ENCODE measurements at regions not wholly inside any gene's neighbourhood (a gene's known extent, or its start where the extent isn't known, plus 50 kb on each side); places are given as distances from the start of the nearest gene placed in this dataset.
"Not testable (repeated sequence)": the region's sequence is repeated elsewhere in the genome, so short reads cannot be mapped to it uniquely, and the experiment has no call there.

DNA sequence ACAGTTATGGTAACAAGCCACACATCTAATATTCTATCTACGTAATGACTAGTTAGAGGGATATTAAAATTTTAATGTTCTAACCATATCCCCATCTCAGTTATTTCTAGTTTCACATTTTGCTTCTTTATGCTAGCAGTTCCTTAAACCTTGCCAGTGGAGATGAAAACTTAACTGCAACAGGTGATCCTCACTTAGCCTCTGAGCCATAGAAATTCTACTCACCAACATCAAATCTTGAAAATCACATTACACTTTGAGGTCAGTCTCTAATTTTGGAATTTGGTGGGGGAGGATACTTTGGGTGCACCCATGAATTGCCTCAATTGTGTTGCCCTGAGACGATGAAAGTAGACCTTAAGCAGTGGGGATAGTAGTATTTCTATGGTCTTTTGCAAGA lies 256.4 kb downstream of the GATA3 start:
- no peak for DNase-seq (ENCODE audit: low spot score)

GRCh38 chr10:8311526-8312070 lies 257.1 kb downstream of the GATA3 start:
- no peak for DNase-seq (ENCODE audit: low spot score)

- no peak for DNase-seq (ENCODE audit: low spot score)
Observed at GRCh38 chr10:8312079-8312478, 257.6 kb downstream of the GATA3 start.

GRCh38 chr10:8312781-8313180 lies 258.3 kb downstream of the GATA3 start:
- no peak for DNase-seq (ENCODE audit: low spot score)

- no peak for DNase-seq (ENCODE audit: low spot score)
Observed at GRCh38 chr10:8314486-8314885, 260.0 kb downstream of the GATA3 start.

DNA sequence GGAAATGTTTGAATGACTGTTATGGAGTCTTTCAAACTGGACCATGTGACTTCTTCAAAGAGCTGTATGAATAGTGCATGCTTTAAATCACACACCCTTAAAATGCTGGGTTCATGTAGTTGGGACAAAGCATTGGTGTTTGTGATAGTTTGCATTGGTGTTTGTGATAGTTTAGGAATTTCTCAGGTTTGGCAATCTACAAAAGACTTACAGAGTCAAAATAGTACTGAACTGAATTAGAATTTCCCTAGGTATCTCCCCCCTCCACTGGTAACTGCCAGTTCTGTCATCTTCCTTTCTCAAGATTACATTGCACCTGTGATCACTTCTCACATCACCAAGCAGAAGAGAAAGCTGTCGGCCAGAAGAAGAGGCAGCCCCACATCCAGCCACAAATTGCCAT lies 261.1 kb downstream of the GATA3 start:
- DNase-seq (ENCODE audit: low spot score): no peak

DNA sequence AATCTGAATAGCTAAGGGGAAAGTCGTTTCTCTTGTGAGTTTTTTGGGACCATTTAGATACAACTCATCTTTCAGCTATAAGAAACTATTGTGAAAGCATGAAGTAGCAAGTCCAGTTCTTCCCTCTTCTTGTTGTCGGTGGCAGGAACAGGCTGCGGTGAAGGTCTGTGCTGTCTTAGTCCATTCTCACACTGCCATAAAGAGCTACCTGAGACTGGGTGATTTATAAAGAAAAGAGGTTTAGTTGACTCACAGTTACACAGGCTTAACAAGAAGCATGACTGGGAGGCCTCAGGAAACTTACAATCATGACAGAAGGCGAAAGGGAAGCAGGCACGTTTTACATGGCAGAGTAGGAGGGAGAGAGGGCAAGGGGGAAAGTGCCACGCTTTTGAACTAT lies 261.8 kb downstream of the GATA3 start:
- DNase-seq (ENCODE audit: low spot score): no peak

- DNase-seq (ENCODE audit: low spot score): not testable (repeated sequence)
Observed at GRCh38 chr10:8318429-8318828, 263.9 kb downstream of the GATA3 start.

GRCh38 chr10:8318956-8319355 lies 264.5 kb downstream of the GATA3 start:
- no peak for DNase-seq (ENCODE audit: low spot score)

GRCh38 chr10:8319704-8320103 lies 265.2 kb downstream of the GATA3 start:
- no peak for DNase-seq (ENCODE audit: low spot score)

DNA sequence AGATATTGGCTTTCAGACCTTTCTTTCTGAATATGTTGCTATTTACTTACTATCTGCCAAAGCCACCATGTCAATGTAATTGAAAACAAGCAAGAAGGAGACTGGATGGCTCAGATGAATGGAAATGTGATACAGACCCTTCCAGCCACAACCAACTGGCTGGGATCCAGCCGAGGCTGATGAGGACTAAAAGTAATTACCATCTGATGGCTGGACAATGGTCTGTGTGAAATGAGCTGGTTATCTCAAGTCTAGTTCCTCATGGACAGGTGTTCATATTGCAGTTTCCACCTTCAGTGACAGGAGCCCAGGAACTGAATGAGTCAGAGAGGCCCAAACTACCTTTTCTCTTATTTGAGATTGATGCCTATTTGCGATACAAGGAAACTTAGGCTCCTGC lies 267.5 kb downstream of the GATA3 start:
- DNase-seq (ENCODE audit: low spot score): no peak

- DNase-seq (ENCODE audit: low spot score): no peak
Observed at GRCh38 chr10:8323428-8324054, 269.1 kb downstream of the GATA3 start.

DNA sequence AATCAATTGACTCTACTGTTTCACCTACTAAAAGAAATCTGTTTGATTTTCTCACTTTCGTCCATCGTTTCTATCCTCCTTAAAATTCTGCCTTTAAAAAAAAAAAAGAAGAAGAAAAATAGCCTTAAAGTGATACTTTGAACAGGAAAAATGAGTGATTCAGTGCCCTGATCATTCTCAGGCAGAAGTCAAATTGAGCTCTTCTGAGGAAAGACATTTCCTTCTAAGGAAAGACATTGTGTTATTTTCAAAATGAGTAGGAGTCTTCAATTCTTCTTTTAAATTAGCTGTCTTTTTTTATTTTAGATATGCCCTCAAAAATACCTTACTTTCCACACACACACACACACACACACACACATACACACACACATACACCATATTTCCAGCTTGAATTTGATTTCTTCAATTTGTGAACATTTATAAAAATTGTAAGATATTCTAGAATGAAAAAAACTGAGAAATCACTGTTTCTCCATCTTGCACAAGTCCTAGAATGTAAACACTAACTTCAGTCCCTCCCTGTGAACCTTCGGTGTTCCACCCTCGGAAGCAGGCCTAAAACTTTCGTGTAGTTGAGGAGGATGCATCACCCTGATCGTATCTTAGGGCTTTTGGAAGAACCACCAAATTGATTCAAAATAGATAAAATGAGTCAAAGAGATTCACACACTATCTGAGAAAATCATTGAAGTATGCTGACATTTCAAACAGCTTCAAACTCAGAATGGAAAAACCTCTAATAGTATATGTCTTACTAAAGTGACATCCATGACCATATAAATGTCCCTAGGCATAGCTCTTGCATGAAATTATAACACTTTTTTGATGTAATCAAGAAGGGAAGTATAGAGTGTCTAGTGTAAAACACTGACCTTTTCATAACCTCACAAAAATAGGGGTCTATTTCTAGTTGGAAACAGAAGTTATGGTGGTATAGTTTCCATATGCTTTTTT lies 270.8 kb downstream of the GATA3 start:
- DNase-seq (ENCODE audit: low spot score): no peak

GRCh38 chr10:8326396-8327139 lies 272.1 kb downstream of the GATA3 start:
- DNase-seq (ENCODE audit: low spot score): no peak

DNA sequence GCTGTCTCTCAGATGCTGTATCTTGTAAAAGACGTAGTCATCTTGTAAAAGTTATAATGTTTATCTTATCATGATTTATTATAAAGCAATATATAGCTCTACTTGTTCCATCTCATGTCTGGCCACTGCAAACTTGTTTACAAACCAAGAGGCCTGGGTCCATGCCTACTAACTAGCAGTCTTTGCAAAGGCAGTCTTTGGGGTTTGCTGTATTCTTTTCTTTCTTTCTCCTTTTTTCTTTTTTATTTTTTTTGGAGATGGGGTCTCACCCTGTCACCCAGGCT lies 272.6 kb downstream of the GATA3 start:
- DNase-seq (ENCODE audit: low spot score): no peak

DNA sequence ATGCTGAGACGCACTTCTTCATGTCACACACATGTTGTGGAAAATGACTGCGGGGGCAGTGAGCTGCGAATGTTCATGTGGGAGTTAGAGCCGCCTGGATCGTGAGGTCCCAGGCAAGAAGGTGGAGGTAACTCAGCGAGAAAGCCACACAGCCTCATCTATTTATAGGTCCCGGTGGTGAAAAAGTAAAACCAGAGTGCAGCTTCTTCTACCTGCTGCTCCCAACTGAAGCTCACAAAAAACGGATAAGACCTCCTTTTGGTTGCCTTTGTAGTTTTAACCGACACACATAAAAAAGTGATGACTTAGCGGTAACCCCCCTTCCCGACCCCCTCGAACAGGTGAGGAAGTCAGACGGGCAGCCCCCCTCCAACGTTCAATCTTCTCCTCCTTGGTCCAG lies 276.9 kb downstream of the GATA3 start:
- DNase-seq (ENCODE audit: low spot score): no peak

GRCh38 chr10:8331896-8332729 lies 277.6 kb downstream of the GATA3 start:
- DNase-seq (ENCODE audit: low spot score): no peak

GRCh38 chr10:8332730-8333111 lies 278.2 kb downstream of the GATA3 start:
- DNase-seq (ENCODE audit: low spot score): no peak

DNA sequence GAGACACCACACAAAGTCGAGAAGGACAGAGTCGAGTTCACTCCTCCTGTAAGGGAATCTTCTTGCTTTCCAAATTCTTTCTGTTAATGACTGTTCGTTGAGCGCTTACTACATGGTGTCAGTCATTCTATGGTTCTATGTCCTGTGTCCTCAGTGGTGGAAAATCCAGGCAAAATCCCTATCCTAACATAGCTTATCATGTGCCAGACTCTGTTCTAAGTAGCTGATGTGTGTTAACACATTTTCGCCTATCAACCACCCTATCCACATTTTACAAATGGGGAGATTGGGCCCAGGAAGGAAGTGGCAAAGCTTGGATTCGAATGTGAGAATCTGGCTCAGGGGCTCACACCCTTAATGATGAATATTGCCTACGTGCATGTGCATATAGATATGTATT lies 280.1 kb downstream of the GATA3 start:
- DNase-seq (ENCODE audit: low spot score): no peak

GRCh38 chr10:8336629-8337331 lies 282.3 kb downstream of the GATA3 start:
- no peak for DNase-seq (ENCODE audit: low spot score)

GRCh38 chr10:8337332-8337651 lies 282.8 kb downstream of the GATA3 start:
- DNase-seq (ENCODE audit: low spot score): no peak
